Endothelial cell of umbilical vein (primary cell): ENCODE measurements at regions not wholly inside any gene's neighbourhood (a gene's known extent, or its start where the extent isn't known, plus 50 kb on each side); places are given as distances from the start of the nearest gene placed in this dataset.

Experiments used
- BruUV-seq: library from RNA; stranded (reverse); fragments of 400-500 nt; replicated peaks from 2 replicates; lab custom pipeline; 2021; lab: Mats Ljungman, UMichigan
- CTCF ChIA-PET: fragments of 300-600, 350-600 bp; sonication (Branson Sonifier 250); formaldehyde crosslinking; loops from one replicate; lab custom pipeline; 2021; ENCODE audit warnings: antibody characterized with exemption, inconsistent platforms; lab: Charles Lee
- POLR2A ChIA-PET: fragments of 300-600, 350-600 bp; sonication (Branson Sonifier 250); formaldehyde crosslinking; loops from one replicate; lab custom pipeline; 2021; ENCODE audit warnings: antibody characterized with exemption, inconsistent platforms; lab: Charles Lee
- DNase-seq: peaks from one replicate; pipeline ENCODE4 v3.0.0-alpha.2; 2011; ENCODE audit warnings: low read depth, low spot score
- FAIRE-seq: peaks from 2 replicates; lab custom pipeline; 2011; peaks lifted over from hg19 to GRCh38; lab: Jason Lieb, UNC
- H2AFZ ChIP-seq: 2 replicates; pipeline ENCODE4 v1.6.0; 2012; ENCODE audit warnings: low read depth, low read length, control low read depth, inconsistent platforms
- H3K27ac ChIP-seq: 2 replicates; pipeline ENCODE4 v1.5.1; 2011; ENCODE audit warnings: low read depth, mild to moderate bottlenecking, control low read depth, low read length, moderate library complexity; ENCODE audit not compliant: insufficient read depth
- H3K27me3 ChIP-seq, 2 experiments: 2 replicates each; pipeline versions ENCODE4 v1.6.0 to v1.6.1; 2011; ENCODE audit warnings: low read length in 2 of 2, mixed read lengths in 1 of 2; ENCODE audit not compliant: control insufficient read depth in 2 of 2, insufficient read depth in 2 of 2
- H3K36me3 ChIP-seq, 2 experiments: 2 replicates in 1 of 2; 3 replicates in 1 of 2; pipeline ENCODE4 v1.5.1; 2011; ENCODE audit warnings: low read length in 2 of 2, mild to moderate bottlenecking in 1 of 2, moderate library complexity in 1 of 2; ENCODE audit not compliant: control insufficient read depth in 2 of 2, insufficient read depth in 2 of 2; ENCODE audit errors: extremely low read depth in 1 of 2
- H3K4me1 ChIP-seq: 3 replicates; pipeline ENCODE4 v1.5.1; 2011; ENCODE audit warnings: mild to moderate bottlenecking, low read length; ENCODE audit not compliant: control insufficient read depth, insufficient read depth; ENCODE audit errors: extremely low read depth
- H3K4me2 ChIP-seq: 2 replicates; pipeline ENCODE4 v1.6.1; 2011; ENCODE audit warnings: low read length, control low read depth, mixed read lengths; ENCODE audit not compliant: insufficient read depth
- H3K4me3 ChIP-seq, 3 experiments: fragments of 200-600 bp in 1 of 3; sonication (generic), shearing (Covaris generic) in 1 of 3; replicated peaks in 1 of 3; 2 replicates each; pipeline ENCODE4 v1.5.1; 2011 to 2016; ENCODE audit warnings: control low read depth in 3 of 3, low read length in 3 of 3, mild to moderate bottlenecking in 2 of 3, inconsistent platforms in 1 of 3, low read depth in 1 of 3, moderate library complexity in 1 of 3; ENCODE audit not compliant: insufficient read depth in 1 of 3
- H3K79me2 ChIP-seq: 2 replicates; pipeline ENCODE4 v1.6.0; 2012; ENCODE audit warnings: low read length, inconsistent platforms; ENCODE audit not compliant: control insufficient read depth, insufficient read depth
- H3K9ac ChIP-seq: replicated peaks from 2 replicates; pipeline ENCODE3; 2011; ENCODE audit warnings: low read length, control low read depth; ENCODE audit not compliant: insufficient read depth; ENCODE audit errors: extremely low read depth
- H3K9me1 ChIP-seq: replicated peaks from 3 replicates; pipeline ENCODE4 v1.6.0; 2011; ENCODE audit warnings: mild to moderate bottlenecking, low read length; ENCODE audit not compliant: control insufficient read depth, insufficient read depth; ENCODE audit errors: extremely low read depth
- H3K9me3 ChIP-seq: replicated peaks from 2 replicates; pipeline ENCODE4 v1.5.1; 2012; ENCODE audit warnings: low read length, inconsistent platforms; ENCODE audit not compliant: control insufficient read depth, insufficient read depth
- H4K20me1 ChIP-seq: replicated peaks from 2 replicates; pipeline ENCODE3; 2011; ENCODE audit warnings: mild to moderate bottlenecking, low read length; ENCODE audit not compliant: control insufficient read depth, insufficient read depth; ENCODE audit errors: extremely low read depth
- CTCF ChIP-seq, 2 donors: IDR thresholded peaks; 1 replicate in 1 of 2; 2 replicates in 1 of 2; pipeline ENCODE4 v1.5.1; 2011; ENCODE audit warnings: low read length in 2 of 2, mild to moderate bottlenecking in 2 of 2, moderate library complexity in 2 of 2, control low read depth in 1 of 2, inconsistent platforms in 1 of 2, low read depth in 1 of 2; ENCODE audit not compliant: insufficient read depth in 1 of 2; ENCODE audit errors: extremely low read depth in 1 of 2
- EZH2 ChIP-seq: IDR thresholded peaks from 2 replicates; pipeline ENCODE4 v1.6.1; 2012; ENCODE audit warnings: borderline replicate concordance, low read depth, mild to moderate bottlenecking, moderate library complexity, low read length, inconsistent platforms; ENCODE audit not compliant: severe bottlenecking
- FOS ChIP-seq: IDR thresholded peaks from 2 replicates; pipeline ENCODE4 v1.6.1; 2011; ENCODE audit warnings: mild to moderate bottlenecking, low read length, moderate library complexity, borderline replicate concordance; ENCODE audit not compliant: insufficient read depth
- GATA2 ChIP-seq: IDR thresholded peaks from 2 replicates; pipeline ENCODE4 v1.7.0; 2011; ENCODE audit warnings: low read depth, mild to moderate bottlenecking, moderate library complexity, mixed read lengths, low read length; ENCODE audit not compliant: insufficient read length, insufficient read depth
- JUN ChIP-seq: IDR thresholded peaks from 2 replicates; pipeline ENCODE4 v1.6.1; 2011; ENCODE audit warnings: borderline replicate concordance, low read depth; ENCODE audit not compliant: insufficient read length, insufficient read depth
- MAX ChIP-seq: IDR thresholded peaks from 2 replicates; pipeline ENCODE4 v1.6.1; 2011; ENCODE audit not compliant: insufficient read depth, insufficient read length
- MYC ChIP-seq: IDR thresholded peaks from one replicate; pipeline ENCODE4 v1.6.1; 2011; ENCODE audit warnings: mild to moderate bottlenecking, low read depth, low read length
- POLR2A ChIP-seq: IDR thresholded peaks from 2 replicates; pipeline ENCODE4 v1.6.1; 2012; ENCODE audit warnings: low read depth, mild to moderate bottlenecking, control low read depth, low read length
- POLR2AphosphoS5 ChIP-seq: IDR thresholded peaks from 2 replicates; pipeline ENCODE4 v1.6.1; 2012; ENCODE audit warnings: low read depth, mild to moderate bottlenecking, control low read depth, low read length, moderate library complexity; ENCODE audit not compliant: insufficient read depth
- dilution Hi-C: fragments of 300-500 bp; cut with MboI; formaldehyde crosslinking; loops from one replicate; pipeline ENCODE4 v1.15.0; 2019; ENCODE audit warnings: low sequenced_read_pairs; ENCODE audit not compliant: extremely low pct_ligation_motif_present
- intact Hi-C: fragments of 100-400 bp; cut with micrococcal nuclease; formaldehyde crosslinking; loops from one replicate; pipeline ENCODE4 v1.10.0; 2022

GRCh38 chr20:52684176-52684575 lies 288.0 kb upstream of the TSHZ2 start:
- CTCF ChIA-PET = no interaction called here
- BruUV-seq = no TSS peak
- TF ChIP-seq MAX = no peak
- TF ChIP-seq POLR2AphosphoS5 = no peak
- TF ChIP-seq GATA2 = no peak
- TF ChIP-seq EZH2 = no peak
- no peak for TF ChIP-seq MYC
- no peak for TF ChIP-seq FOS
- no peak for TF ChIP-seq CTCF (IDR thresholded peaks at IDR 0.05; ENCODE audit: extremely low read depth in 1 of 2, insufficient read depth in 1 of 2, low read depth in 1 of 2, low read length in 2 of 2)
- no peak for TF ChIP-seq JUN
- TF ChIP-seq POLR2A = no peak
- Histone ChIP-seq H3K4me1 (no peaks in the 10 kb centered on the region), H3K4me2 (no peak overlapping the region), H4K20me1 (no peaks in the 10 kb centered on the region), H3K9me1 (no peaks in the 10 kb centered on the region), H3K9me3 (no peaks in the 10 kb centered on the region), H3K79me2 (no peaks in the 10 kb centered on the region), H2AFZ (no peak overlapping the region), H3K27ac (no peak overlapping the region), H3K4me3 (no peak overlapping the region), H3K9ac (no peak overlapping the region), H3K27me3 (no peaks in the 10 kb centered on the region), H3K36me3 (no peaks in the 10 kb centered on the region)
- DNase-seq (no peak), FAIRE-seq (no peak)
- POLR2A ChIA-PET = no interaction called here
- dilution Hi-C loops = no loop called here
- intact Hi-C loops = no loop called here
